Transverse colon (tissue), 4 donors: ENCODE measurements at regions not wholly inside any gene's neighbourhood (a gene's known extent, or its start where the extent isn't known, plus 50 kb on each side); places are given as distances from the start of the nearest gene placed in this dataset.

Source experiments
- DNase-seq: peaks from one replicate; pipeline ENCODE4 v3.0.0-alpha.2; 2019
- H3K27ac ChIP-seq, 4 donors: fragments of 200-600 bp; sonication (generic); 2 replicates each; pipeline ENCODE4 v1.5.1; 2016 to 2018; ENCODE audit warnings: inconsistent platforms in 4 of 4
- H3K27me3 ChIP-seq: fragments of 200-600 bp; sonication (generic); 2 replicates; pipeline ENCODE4 v1.5.1; 2017; ENCODE audit warnings: inconsistent platforms
- H3K36me3 ChIP-seq, 4 donors: fragments of 200-600 bp; sonication (generic); 2 replicates each; pipeline ENCODE4 v1.5.1; 2017 to 2019; ENCODE audit warnings: inconsistent platforms in 4 of 4
- H3K4me1 ChIP-seq, 4 donors: fragments of 200-600 bp; sonication (generic); 2 replicates each; pipeline ENCODE4 v1.5.1; 2017 to 2020; ENCODE audit warnings: inconsistent platforms in 4 of 4
- H3K4me3 ChIP-seq, 4 donors: fragments of 200-600 bp; sonication (generic); 1 replicate in 1 of 4; 2 replicates in 3 of 4; pipeline versions ENCODE4 v1.5.1 to v1.6.1; 2017 to 2019; ENCODE audit warnings: inconsistent platforms in 4 of 4
- H3K9me3 ChIP-seq, 2 donors: fragments of 200-600 bp; sonication (generic); 2 replicates each; pipeline ENCODE4 v1.5.1; 2017 to 2019; ENCODE audit warnings: inconsistent platforms in 2 of 2
- CTCF ChIP-seq, 5 experiments: fragments of 200-600 bp in 3 of 5; fragments of 450-650 bp in 2 of 5; sonication (generic) in 3 of 5; IDR thresholded peaks; 1 replicate in 2 of 5; 2 replicates in 3 of 5; pipeline ENCODE4 v1.5.1; 2016 to 2017; ENCODE audit warnings: antibody characterized with exemption in 5 of 5, inconsistent platforms in 3 of 5, mild to moderate bottlenecking in 2 of 5, moderate library complexity in 1 of 5
- EP300 ChIP-seq: sonication (generic); formaldehyde crosslinking; IDR thresholded peaks from one replicate; pipeline ENCODE4 v1.6.1; 2017; ENCODE audit warnings: antibody characterized with exemption, low read depth
- POLR2A ChIP-seq: fragments of 450-650 bp; IDR thresholded peaks from one replicate; pipeline ENCODE4 v1.6.1; 2016; ENCODE audit warnings: antibody characterized with exemption, mild to moderate bottlenecking, moderate library complexity
- POLR2AphosphoS5 ChIP-seq, 3 donors: sonication (generic); formaldehyde crosslinking; IDR thresholded peaks; one replicate each; pipeline ENCODE4 v1.6.1; 2016; ENCODE audit warnings: antibody characterized with exemption in 3 of 3
- WGBS, 2 donors: methylation state at CpG; one replicate each; pipeline ENCODE4 v1.1.5; 2018; ENCODE audit warnings: low coverage in 1 of 2; 5-methylcytosine and 5-hydroxymethylcytosine counted together
- in situ Hi-C, 4 donors: fragments of 200-750 bp; cut with MboI; loops; one replicate each; pipeline versions ENCODE4 v1.15.0 to v1.15.1; 2017; ENCODE audit warnings: low sequenced_read_pairs in 3 of 4, low pct_ligation_motif_present in 1 of 4, low pct_unique_long_range_greater_than_20kb in 1 of 4
- intact Hi-C: fragments of 100-400 bp; cut with DNase I; formaldehyde crosslinking; loops from one replicate; pipeline ENCODE4 v1.15.1; 2023; ENCODE audit warnings: low total_unique reads

GRCh38 chr6:160891690-160892089 lies 99.9 kb upstream of the MAP3K4 start:
- intact Hi-C loops (no loop called here), in situ Hi-C loops (no loop called here)
- no peak for TF ChIP-seq POLR2AphosphoS5 (IDR thresholded peaks at IDR 0.05)
- no peak for TF ChIP-seq POLR2A
- no peak for TF ChIP-seq CTCF (IDR thresholded peaks at IDR 0.05)
- no peak for TF ChIP-seq EP300
- H3K4me3 ChIP-seq: no peak overlapping the region
- no peaks in the 10 kb centered on the region for H3K9me3 ChIP-seq
- no peak for DNase-seq
- no peaks in the 10 kb centered on the region for H3K27me3 ChIP-seq
- no peaks in the 10 kb centered on the region for H3K36me3 ChIP-seq
- WGBS, 2 donors: 69 to 80% methylated on average over 1 to 2 of the region's 2 CpGs
- no peaks in the 10 kb centered on the region for H3K4me1 ChIP-seq
- no peak overlapping the region for H3K27ac ChIP-seq

DNA sequence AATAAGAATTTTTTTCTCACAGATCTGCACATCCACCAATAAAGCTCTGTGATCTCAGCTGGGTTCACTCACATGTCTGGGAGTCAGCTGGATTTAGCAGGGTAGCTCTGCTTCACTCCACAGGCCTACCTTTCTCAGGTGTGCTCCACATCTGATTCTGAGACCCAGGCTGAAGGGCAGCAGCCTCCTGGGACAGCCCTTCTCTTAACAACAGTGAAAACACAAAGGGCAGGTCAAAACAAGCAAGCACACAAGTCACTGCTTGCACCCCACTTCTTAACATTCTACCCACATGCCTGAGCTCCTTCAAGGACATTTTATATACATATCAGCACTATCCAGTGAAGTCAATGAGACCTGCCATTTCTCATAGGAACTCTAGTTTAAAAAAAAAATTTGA lies 96.0 kb upstream of the MAP3K4 start:
- DNase-seq: no peak
- no peaks in the 10 kb centered on the region for H3K27me3 ChIP-seq
- no peaks in the 10 kb centered on the region for H3K4me1 ChIP-seq
- in situ Hi-C loops: no loop called here
- no peak for TF ChIP-seq POLR2A
- no peak for TF ChIP-seq EP300
- no peak for TF ChIP-seq POLR2AphosphoS5 (IDR thresholded peaks at IDR 0.05)
- TF ChIP-seq CTCF (IDR thresholded peaks at IDR 0.05): no peak
- intact Hi-C loops: no loop called here
- H3K27ac ChIP-seq: no peak overlapping the region
- no peaks in the 10 kb centered on the region for H3K9me3 ChIP-seq
- no peak overlapping the region for H3K4me3 ChIP-seq
- H3K36me3 ChIP-seq: no peaks in the 10 kb centered on the region

GRCh38 chr6:160899671-160900430 lies 91.7 kb upstream of the MAP3K4 start:
- no peaks in the 10 kb centered on the region for H3K27me3 ChIP-seq
- H3K36me3 ChIP-seq: no peaks in the 10 kb centered on the region
- no peaks in the 10 kb centered on the region for H3K9me3 ChIP-seq
- TF ChIP-seq CTCF (IDR thresholded peaks at IDR 0.05) (no peak), POLR2AphosphoS5 (IDR thresholded peaks at IDR 0.05) (no peak), POLR2A (no peak), EP300 (no peak)
- DNase-seq: no peak
- H3K4me1 ChIP-seq: no peaks in the 10 kb centered on the region
- intact Hi-C loops (loop anchor here (1.0 kb wide), 1 partner anchor 41 kb away; no protein-coding TSS in a partner anchor), in situ Hi-C loops (no loop called here)
- no peak overlapping the region for H3K4me3 ChIP-seq
- WGBS, 2 donors: 61 to 62% methylated on average over 3 to 6 of the region's 6 CpGs
- H3K27ac ChIP-seq: no peak overlapping the region

DNA sequence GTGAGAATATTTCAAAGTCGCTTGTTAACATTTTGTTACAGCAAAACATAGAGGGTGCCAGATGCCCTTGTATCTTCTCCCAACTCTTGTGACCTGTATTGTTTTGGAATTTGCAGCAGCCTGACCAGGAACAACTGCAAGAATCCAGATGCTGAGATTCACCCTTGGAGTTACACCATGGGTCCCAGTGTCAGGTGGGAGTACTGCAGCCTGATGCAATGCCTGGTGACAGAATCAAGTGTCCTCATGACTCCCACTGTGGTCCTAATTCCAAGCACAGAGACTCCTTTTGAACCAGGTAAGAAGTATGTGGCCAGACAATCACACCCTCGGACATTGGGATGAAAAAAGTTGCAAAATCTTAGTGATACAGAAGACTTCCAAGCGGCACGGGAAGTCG lies 79.6 kb upstream of the MAP3K4 start:
- no peak for TF ChIP-seq EP300
- no peak for TF ChIP-seq POLR2AphosphoS5 (IDR thresholded peaks at IDR 0.05)
- no peak for TF ChIP-seq CTCF (IDR thresholded peaks at IDR 0.05)
- TF ChIP-seq POLR2A: no peak
- H3K4me3 ChIP-seq: no peak overlapping the region
- H3K27me3 ChIP-seq: no peaks in the 10 kb centered on the region
- DNase-seq: no peak
- intact Hi-C loops (no loop called here), in situ Hi-C loops (no loop called here)
- no peak overlapping the region for H3K27ac ChIP-seq
- H3K9me3 ChIP-seq: peaks cover 0 to 4% of the 10 kb centered on the region in 2 donors
- no peaks in the 10 kb centered on the region for H3K36me3 ChIP-seq
- 49 to 92% methylated on average over 2 to 5 of the region's 5 CpGs for WGBS, 2 donors
- no peaks in the 10 kb centered on the region for H3K4me1 ChIP-seq
